GM13977 (cell line): ENCODE measurements at regions not wholly inside any gene's neighbourhood (a gene's known extent, or its start where the extent isn't known, plus 50 kb on each side); places are given as distances from the start of the nearest gene placed in this dataset.
A peak's percentile ranks its signal among the peaks of the same experiment; 100 is the strongest.

Experiments used
- DNase-seq: peaks from one replicate; pipeline ENCODE4 v3.0.0; 2012; ENCODE audit warnings: low spot score
- CTCF ChIP-seq: IDR thresholded peaks from 2 replicates; pipeline ENCODE4 v1.5.1; 2012; ENCODE audit warnings: mild to moderate bottlenecking, control low read depth; ENCODE audit not compliant: insufficient read depth; ENCODE audit errors: extremely low read depth, missing control alignments
- in situ Hi-C: fragments of 300-500 bp; cut with MboI; formaldehyde crosslinking; loops from one replicate; pipeline ENCODE4 v1.12.0; 2022; ENCODE audit warnings: low sequenced_read_pairs, low pct_unique_long_range_greater_than_20kb, mixed read lengths, inconsistent platforms; ENCODE audit not compliant: unreplicated experiment

GRCh38 chr3:86225461-86225860 is 765.5 kb downstream of the VGLL3 start:
- in situ Hi-C loops, result no loop called here
- no peak for TF ChIP-seq CTCF
- no peak for DNase-seq

- no peak for DNase-seq
- in situ Hi-C loops, result no loop called here
- no peak for TF ChIP-seq CTCF
Measured at GRCh38 chr3:86221601-86222000, 769.3 kb downstream of the VGLL3 start.

- no peak for DNase-seq
- in situ Hi-C loops, result no loop called here
- no peak for TF ChIP-seq CTCF
Measured at GRCh38 chr3:86208772-86209171, 782.2 kb downstream of the VGLL3 start.

- in situ Hi-C loops, result no loop called here
- TF ChIP-seq CTCF, result no peak
- no peak for DNase-seq
Measured at GRCh38 chr3:86182606-86183005, 808.3 kb downstream of the VGLL3 start.

GRCh38 chr3:86180696-86181095 is 810.3 kb downstream of the VGLL3 start:
- peak; percentile 22 for TF ChIP-seq CTCF
- DNase-seq, result no peak
- in situ Hi-C loops, result no loop called here

GRCh38 chr3:86178095-86178494 is 812.9 kb downstream of the VGLL3 start:
- no peak for DNase-seq
- TF ChIP-seq CTCF, result no peak
- in situ Hi-C loops, result no loop called here

- in situ Hi-C loops, result no loop called here
- no peak for TF ChIP-seq CTCF
- DNase-seq, result no peak
Measured at GRCh38 chr3:86176445-86176784, 814.5 kb downstream of the VGLL3 start.
